ENCODE measurements at regions not wholly inside any gene's neighbourhood (a gene's known extent, or its start where the extent isn't known, plus 50 kb on each side); places are given as distances from the start of the nearest gene placed in this dataset.

DNA sequence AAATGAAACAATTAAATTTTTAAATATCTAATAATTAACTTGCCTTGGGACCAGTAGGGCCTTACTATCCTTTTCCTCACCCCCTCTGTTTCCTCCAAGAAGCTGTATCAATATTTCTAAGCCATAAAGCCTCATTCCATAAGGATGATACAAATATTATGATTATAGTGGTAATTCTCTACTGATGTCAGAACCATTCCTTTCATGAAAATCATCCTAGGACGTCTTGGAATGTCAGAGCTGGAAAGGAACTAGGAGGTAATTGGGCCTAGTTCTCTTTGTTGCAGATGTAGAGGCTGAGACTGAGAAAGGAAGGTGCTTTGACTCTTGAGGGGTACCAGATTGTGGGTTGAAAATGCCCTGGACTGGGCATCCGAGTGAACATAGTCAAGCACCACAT is 766.7 kb upstream of the GHITM start:
- TF ChIP-seq, protein P1, sequence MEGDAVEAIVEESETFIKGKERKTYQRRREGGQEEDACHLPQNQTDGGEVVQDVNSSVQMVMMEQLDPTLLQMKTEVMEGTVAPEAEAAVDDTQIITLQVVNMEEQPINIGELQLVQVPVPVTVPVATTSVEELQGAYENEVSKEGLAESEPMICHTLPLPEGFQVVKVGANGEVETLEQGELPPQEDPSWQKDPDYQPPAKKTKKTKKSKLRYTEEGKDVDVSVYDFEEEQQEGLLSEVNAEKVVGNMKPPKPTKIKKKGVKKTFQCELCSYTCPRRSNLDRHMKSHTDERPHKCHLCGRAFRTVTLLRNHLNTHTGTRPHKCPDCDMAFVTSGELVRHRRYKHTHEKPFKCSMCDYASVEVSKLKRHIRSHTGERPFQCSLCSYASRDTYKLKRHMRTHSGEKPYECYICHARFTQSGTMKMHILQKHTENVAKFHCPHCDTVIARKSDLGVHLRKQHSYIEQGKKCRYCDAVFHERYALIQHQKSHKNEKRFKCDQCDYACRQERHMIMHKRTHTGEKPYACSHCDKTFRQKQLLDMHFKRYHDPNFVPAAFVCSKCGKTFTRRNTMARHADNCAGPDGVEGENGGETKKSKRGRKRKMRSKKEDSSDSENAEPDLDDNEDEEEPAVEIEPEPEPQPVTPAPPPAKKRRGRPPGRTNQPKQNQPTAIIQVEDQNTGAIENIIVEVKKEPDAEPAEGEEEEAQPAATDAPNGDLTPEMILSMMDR (conservative IDR thresholded peaks at IDR 0.05), result no peak
- no peak for TF ChIP-seq ZFX (IDR thresholded peaks at IDR 0.05)

Measured in C4-2B (cell line).